AG09309 (cell line): ENCODE measurements at regions not wholly inside any gene's neighbourhood (a gene's known extent, or its start where the extent isn't known, plus 50 kb on each side); places are given as distances from the start of the nearest gene placed in this dataset.

Experiments used
- DNase-seq: peaks from one replicate; pipeline ENCODE4 v3.0.0-alpha.2; 2010; ENCODE audit warnings: low read depth
- H3K4me3 ChIP-seq: 2 replicates; pipeline ENCODE4 v1.5.1; 2011; ENCODE audit warnings: mild to moderate bottlenecking, low read depth, low read length, moderate library complexity; ENCODE audit not compliant: control insufficient read depth
- TF ChIP-seq, protein P1 (sequence below): IDR thresholded peaks from 2 replicates; pipeline ENCODE4 v1.5.1; 2011; ENCODE audit warnings: mild to moderate bottlenecking, low read depth, low read length, inconsistent platforms; ENCODE audit not compliant: insufficient read depth, control insufficient read depth; ENCODE audit errors: missing control alignments

DNA sequence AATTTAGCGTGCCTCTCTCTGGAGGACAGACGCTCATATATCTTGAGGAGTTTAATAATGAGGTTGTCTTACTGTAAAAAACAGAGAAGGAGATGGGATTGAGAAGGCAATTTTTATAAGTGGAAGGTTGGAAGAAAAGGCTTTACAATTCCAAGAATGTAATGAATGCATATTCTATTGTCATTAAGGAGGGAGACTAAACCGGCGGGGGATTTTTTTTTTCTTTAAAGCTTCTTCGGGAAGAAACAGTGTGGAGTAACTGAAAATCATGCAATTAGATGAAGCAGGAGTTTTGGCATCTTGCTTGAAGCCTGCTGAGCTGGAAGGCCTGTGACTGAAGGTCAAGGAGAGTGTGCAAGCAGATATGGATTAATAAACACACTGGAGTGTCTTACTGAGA is 124.4 kb downstream of the HRH4 start:
- H3K4me3 ChIP-seq = no peak overlapping the region
- DNase-seq = no peak
- TF ChIP-seq, protein P1, sequence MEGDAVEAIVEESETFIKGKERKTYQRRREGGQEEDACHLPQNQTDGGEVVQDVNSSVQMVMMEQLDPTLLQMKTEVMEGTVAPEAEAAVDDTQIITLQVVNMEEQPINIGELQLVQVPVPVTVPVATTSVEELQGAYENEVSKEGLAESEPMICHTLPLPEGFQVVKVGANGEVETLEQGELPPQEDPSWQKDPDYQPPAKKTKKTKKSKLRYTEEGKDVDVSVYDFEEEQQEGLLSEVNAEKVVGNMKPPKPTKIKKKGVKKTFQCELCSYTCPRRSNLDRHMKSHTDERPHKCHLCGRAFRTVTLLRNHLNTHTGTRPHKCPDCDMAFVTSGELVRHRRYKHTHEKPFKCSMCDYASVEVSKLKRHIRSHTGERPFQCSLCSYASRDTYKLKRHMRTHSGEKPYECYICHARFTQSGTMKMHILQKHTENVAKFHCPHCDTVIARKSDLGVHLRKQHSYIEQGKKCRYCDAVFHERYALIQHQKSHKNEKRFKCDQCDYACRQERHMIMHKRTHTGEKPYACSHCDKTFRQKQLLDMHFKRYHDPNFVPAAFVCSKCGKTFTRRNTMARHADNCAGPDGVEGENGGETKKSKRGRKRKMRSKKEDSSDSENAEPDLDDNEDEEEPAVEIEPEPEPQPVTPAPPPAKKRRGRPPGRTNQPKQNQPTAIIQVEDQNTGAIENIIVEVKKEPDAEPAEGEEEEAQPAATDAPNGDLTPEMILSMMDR = no peak

DNA sequence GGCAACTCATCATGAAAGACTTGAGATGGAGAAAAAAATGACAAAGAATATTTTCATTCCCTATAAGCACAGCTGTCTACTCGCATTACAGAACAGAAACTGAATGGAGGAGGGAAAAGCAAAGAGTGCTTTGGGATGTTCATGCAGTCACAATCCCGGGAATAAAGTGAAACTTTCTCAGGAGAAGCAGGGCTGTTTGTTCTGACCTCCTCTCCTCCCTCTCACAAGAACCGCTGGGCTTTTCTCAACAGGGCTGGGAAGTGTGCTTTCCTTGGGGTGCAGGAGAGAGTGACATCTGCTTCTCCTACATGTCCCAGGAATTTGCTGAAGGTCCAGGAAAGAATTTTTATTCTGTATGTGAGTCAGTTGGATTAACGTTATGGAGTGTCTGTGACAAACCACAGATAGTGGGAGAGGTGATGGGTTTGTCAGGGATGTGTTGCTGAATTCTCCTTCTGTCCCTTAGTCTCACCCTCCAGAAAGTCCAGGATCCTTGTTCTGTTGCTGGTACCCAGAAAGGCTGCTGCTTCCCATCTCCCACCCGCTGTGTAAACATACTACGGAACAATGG is 125.6 kb downstream of the HRH4 start:
- TF ChIP-seq, protein P1 = no peak
- no peak for DNase-seq
- no peak overlapping the region for H3K4me3 ChIP-seq

DNA sequence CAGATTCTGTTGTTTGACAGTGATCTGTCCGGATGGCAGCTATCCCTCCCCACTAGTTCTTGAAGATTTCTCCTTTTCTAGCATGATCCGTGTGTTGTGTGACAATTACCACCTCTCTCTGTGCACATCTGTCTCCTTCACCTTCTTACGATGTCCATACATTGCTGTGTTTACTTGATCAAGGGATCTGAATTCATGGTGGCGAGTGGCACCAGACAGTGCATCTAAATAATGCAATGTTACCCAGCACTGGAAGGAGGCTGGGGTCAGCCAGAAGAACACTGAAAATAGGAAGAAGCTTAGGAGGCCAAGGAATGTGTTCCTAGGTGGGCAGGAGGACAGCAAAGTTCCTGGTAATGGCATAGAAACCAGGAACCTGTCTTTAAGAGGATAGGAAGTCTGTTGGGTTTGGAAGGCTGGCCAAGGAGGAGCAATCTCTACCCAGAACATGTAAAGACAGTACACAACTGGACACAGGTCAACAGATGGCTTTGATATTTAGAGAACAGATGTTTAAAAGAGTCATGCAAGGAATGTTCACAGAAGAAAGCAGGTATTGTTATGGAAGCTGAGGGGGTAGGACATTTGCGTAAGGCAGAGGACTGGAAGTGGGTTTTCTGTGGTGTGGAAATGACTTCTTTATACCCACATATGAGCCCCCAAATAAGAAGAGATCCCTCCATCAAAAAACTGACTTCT is 126.4 kb downstream of the HRH4 start:
- TF ChIP-seq, protein P1 = no peak
- no peak for DNase-seq
- no peak overlapping the region for H3K4me3 ChIP-seq

DNA sequence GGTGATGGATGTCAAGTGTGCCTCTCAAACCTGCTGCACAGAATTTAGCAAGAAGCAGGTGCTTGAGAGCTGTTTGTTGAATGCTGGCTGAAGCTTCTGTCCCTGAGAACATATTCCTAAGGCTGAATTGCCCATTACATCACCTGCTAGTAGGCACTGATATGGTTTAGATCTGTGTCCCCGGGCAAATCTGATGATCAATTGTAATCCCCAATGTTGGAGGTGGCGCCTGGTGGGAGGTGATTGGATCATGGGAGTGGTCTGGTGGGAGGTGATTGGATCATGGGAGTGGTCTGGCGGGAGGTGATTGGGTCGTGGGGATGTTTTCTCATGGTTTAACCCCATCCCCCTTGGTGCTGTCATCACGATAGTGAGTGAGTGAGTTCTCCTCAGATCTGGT is 128.0 kb downstream of the HRH4 start:
- no peak for DNase-seq
- H3K4me3 ChIP-seq = no peak overlapping the region
- TF ChIP-seq, protein P1 = no peak

DNA sequence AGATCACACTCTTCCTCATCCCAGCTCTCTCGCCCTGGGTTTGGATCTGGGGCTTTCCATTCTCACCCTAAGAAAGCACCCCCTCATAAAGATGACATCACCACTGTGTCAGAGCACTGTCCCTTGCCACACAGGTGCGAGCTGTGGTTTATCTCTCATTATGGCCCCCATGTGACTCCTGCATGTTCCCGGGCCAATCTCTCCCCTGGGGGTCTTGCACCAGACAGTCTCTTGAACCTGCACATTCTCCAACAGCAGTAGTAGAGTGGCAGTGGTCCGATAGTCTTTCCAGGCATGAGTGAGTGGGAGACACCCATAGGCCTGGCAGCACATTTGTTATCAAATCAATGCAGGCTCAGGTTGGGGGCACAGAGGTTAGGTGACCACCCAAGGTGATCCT is 130.5 kb downstream of the HRH4 start:
- DNase-seq = no peak
- H3K4me3 ChIP-seq = no peak overlapping the region
- TF ChIP-seq, protein P1 = no peak

DNA sequence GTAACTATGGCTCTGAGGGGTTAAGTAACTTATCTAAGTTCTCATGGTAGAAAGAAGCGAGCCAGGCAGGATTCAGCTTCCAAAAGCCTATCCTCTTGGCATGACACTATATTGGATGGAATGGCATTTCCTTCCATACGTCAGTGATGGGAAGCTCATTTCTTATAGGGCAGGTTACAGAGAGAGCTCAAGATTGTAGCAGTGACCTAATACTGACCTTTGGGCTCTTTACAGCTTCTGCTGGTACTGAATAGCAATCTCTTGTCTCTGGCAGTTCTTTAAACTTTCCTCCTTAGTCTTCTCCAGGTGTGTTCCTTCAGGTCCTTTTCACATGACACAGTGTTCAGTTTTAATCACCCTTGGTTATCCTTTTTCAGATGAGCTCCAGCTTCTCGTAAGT is 133.0 kb downstream of the HRH4 start:
- TF ChIP-seq, protein P1 = no peak
- no peak overlapping the region for H3K4me3 ChIP-seq
- DNase-seq = no peak
